WTC11 (cell line): ENCODE measurements at regions not wholly inside any gene's neighbourhood (a gene's known extent, or its start where the extent isn't known, plus 50 kb on each side); places are given as distances from the start of the nearest gene placed in this dataset.

Source experiments
- CBFB ChIP-seq: sonication (generic); formaldehyde crosslinking; IDR thresholded peaks from 2 replicates; pipeline ENCODE4 v1.8.1; 2022; ENCODE audit warnings: mild to moderate bottlenecking, low read depth, missing genetic modification reagents
- CREB1 ChIP-seq: sonication (generic); formaldehyde crosslinking; IDR thresholded peaks from 2 replicates; pipeline ENCODE4 v1.8.0; 2023; ENCODE audit warnings: mild to moderate bottlenecking, missing genetic modification reagents
- ESRRA ChIP-seq: sonication (generic); formaldehyde crosslinking; IDR thresholded peaks from 2 replicates; pipeline ENCODE4 v1.8.1; 2022; ENCODE audit warnings: mild to moderate bottlenecking, missing genetic modification reagents, borderline replicate concordance
- MAX ChIP-seq: sonication (generic); formaldehyde crosslinking; IDR thresholded peaks from 2 replicates; pipeline ENCODE4 v1.8.0; 2022; ENCODE audit warnings: mild to moderate bottlenecking, missing genetic modification reagents
- MYBL2 ChIP-seq: sonication (generic); formaldehyde crosslinking; IDR thresholded peaks from 2 replicates; pipeline ENCODE4 v1.8.1; 2023; ENCODE audit warnings: mild to moderate bottlenecking, moderate library complexity, missing genetic modification reagents
- NR2C2 ChIP-seq: sonication (generic); formaldehyde crosslinking; IDR thresholded peaks from 2 replicates; pipeline ENCODE4 v1.8.0; 2022; ENCODE audit warnings: mild to moderate bottlenecking, missing genetic modification reagents
- ZBTB21 ChIP-seq: sonication (generic); formaldehyde crosslinking; IDR thresholded peaks from 2 replicates; pipeline ENCODE4 v1.8.1; 2023; ENCODE audit warnings: mild to moderate bottlenecking, missing genetic modification reagents, borderline replicate concordance
- ZNF317 ChIP-seq: sonication (generic); formaldehyde crosslinking; IDR thresholded peaks from 2 replicates; pipeline ENCODE4 v1.8.1; 2023; ENCODE audit warnings: low read depth, mild to moderate bottlenecking, moderate library complexity, missing genetic modification reagents, borderline replicate concordance
- ZNF425 ChIP-seq: fragments of 250-450 bp; sonication (Bioruptor Pico); conservative IDR thresholded peaks from 2 replicates; pipeline ENCODE4 v1.9.0; 2021; ENCODE audit warnings: mild to moderate bottlenecking
- TF ChIP-seq, protein P1 (sequence below): fragments of 200-600 bp; IDR thresholded peaks from 2 replicates; pipeline ENCODE4 v1.8.0; 2022; ENCODE audit warnings: antibody characterized with exemption
- TF ChIP-seq, protein P2 (sequence below): sonication (generic); formaldehyde crosslinking; IDR thresholded peaks from 2 replicates; pipeline ENCODE4 v1.8.0; 2022; ENCODE audit warnings: mild to moderate bottlenecking, missing genetic modification reagents

- no peak for TF ChIP-seq ZNF317 (CRISPR knock-in tag)
- TF ChIP-seq CBFB (CRISPR knock-in tag): no peak
- TF ChIP-seq, protein P1, sequence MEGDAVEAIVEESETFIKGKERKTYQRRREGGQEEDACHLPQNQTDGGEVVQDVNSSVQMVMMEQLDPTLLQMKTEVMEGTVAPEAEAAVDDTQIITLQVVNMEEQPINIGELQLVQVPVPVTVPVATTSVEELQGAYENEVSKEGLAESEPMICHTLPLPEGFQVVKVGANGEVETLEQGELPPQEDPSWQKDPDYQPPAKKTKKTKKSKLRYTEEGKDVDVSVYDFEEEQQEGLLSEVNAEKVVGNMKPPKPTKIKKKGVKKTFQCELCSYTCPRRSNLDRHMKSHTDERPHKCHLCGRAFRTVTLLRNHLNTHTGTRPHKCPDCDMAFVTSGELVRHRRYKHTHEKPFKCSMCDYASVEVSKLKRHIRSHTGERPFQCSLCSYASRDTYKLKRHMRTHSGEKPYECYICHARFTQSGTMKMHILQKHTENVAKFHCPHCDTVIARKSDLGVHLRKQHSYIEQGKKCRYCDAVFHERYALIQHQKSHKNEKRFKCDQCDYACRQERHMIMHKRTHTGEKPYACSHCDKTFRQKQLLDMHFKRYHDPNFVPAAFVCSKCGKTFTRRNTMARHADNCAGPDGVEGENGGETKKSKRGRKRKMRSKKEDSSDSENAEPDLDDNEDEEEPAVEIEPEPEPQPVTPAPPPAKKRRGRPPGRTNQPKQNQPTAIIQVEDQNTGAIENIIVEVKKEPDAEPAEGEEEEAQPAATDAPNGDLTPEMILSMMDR: no peak
- no peak for TF ChIP-seq NR2C2 (CRISPR knock-in tag)
- TF ChIP-seq MAX (CRISPR knock-in tag): no peak
- no peak for TF ChIP-seq ZBTB21 (CRISPR knock-in tag)
- TF ChIP-seq ZNF425 (CRISPR knock-in tag): no peak
- TF ChIP-seq, protein P2, sequence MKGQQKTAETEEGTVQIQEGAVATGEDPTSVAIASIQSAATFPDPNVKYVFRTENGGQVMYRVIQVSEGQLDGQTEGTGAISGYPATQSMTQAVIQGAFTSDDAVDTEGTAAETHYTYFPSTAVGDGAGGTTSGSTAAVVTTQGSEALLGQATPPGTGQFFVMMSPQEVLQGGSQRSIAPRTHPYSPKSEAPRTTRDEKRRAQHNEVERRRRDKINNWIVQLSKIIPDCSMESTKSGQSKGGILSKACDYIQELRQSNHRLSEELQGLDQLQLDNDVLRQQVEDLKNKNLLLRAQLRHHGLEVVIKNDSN (CRISPR knock-in tag): no peak
- TF ChIP-seq ESRRA (CRISPR knock-in tag): no peak
- no peak for TF ChIP-seq MYBL2 (CRISPR knock-in tag)
- no peak for TF ChIP-seq CREB1
Observed at GRCh38 chr11:23359297-23359696, 499.0 kb upstream of the CCDC179 start.
